HL-60 (cell line): ENCODE measurements at regions not wholly inside any gene's neighbourhood (a gene's known extent, or its start where the extent isn't known, plus 50 kb on each side); places are given as distances from the start of the nearest gene placed in this dataset.

Experiments
- DNase-seq, 2 experiments: peaks; one replicate each; pipeline ENCODE4 v3.0.0-alpha.2; 2010 to 2020; ENCODE audit warnings: low read depth in 1 of 2, low spot score in 1 of 2
- H3K27ac ChIP-seq: fragments of 250-450 bp; sonication (Bioruptor Pico); replicated peaks from 2 replicates; pipeline ENCODE4 v1.5.1; 2020; ENCODE audit warnings: mild to moderate bottlenecking, moderate library complexity
- H3K27me3 ChIP-seq: fragments of 250-450 bp; sonication (Bioruptor Pico); 2 replicates; pipeline ENCODE4 v1.5.1; 2021; ENCODE audit warnings: mild to moderate bottlenecking, moderate library complexity; ENCODE audit not compliant: insufficient read depth, poor library complexity, severe bottlenecking
- H3K4me3 ChIP-seq: replicated peaks from 2 replicates; pipeline ENCODE4 v1.5.1; 2011; ENCODE audit warnings: mild to moderate bottlenecking, control low read depth, low read length; ENCODE audit not compliant: insufficient read depth
- CTCF ChIP-seq: IDR thresholded peaks from one replicate; pipeline ENCODE4 v1.5.1; 2011; ENCODE audit warnings: low read length, control low read depth, inconsistent platforms; ENCODE audit not compliant: insufficient read depth
- GABPA ChIP-seq: IDR thresholded peaks from 2 replicates; pipeline ENCODE4 v1.6.1; 2012; ENCODE audit warnings: low read depth
- POLR2AphosphoS5 ChIP-seq: IDR thresholded peaks from 2 replicates; pipeline ENCODE4 v1.6.1; 2012; ENCODE audit warnings: low read depth
- REST ChIP-seq: IDR thresholded peaks from 2 replicates; pipeline ENCODE4 v1.6.1; 2012; ENCODE audit warnings: low read depth; ENCODE audit not compliant: insufficient replicate concordance
- SPI1 ChIP-seq: IDR thresholded peaks from 2 replicates; pipeline ENCODE4 v1.6.1; 2012; ENCODE audit warnings: low read depth, mild to moderate bottlenecking, borderline replicate concordance

- no peak overlapping the region for H3K27ac ChIP-seq
- no peak for DNase-seq
- TF ChIP-seq REST (no peak), POLR2AphosphoS5 (no peak), GABPA (no peak), CTCF (no peak), SPI1 (no peak)
These were observed 821.3 kb downstream of the NLGN4Y start for GRCh38 chrY:15345471-15346155.

GRCh38 chrY:15349351-15349750 lies 825.0 kb downstream of the NLGN4Y start:
- TF ChIP-seq GABPA (no peak), REST (no peak), CTCF (no peak), SPI1 (no peak), POLR2AphosphoS5 (no peak)
- DNase-seq = no peak
- Histone ChIP-seq H3K27ac (no peak overlapping the region), H3K27me3 (no peaks in the 10 kb centered on the region), H3K4me3 (no peak overlapping the region)

More at GRCh38 chrY:15345471-15346155, 821.3 kb downstream of the NLGN4Y start:
- Histone ChIP-seq H3K27me3 (no peaks in the 10 kb centered on the region), H3K4me3 (no peak overlapping the region)

- Histone ChIP-seq H3K27me3 (no peaks in the 10 kb centered on the region), H3K4me3 (no peak overlapping the region), H3K27ac (no peak overlapping the region)
- TF ChIP-seq SPI1 (no peak), POLR2AphosphoS5 (no peak), GABPA (no peak), CTCF (no peak), REST (no peak)
- DNase-seq = peak; percentile 5 to 26
These were observed 831.0 kb downstream of the NLGN4Y start for GRCh38 chrY:15355321-15355720.
